LNCAP (cell line): ENCODE measurements at regions not wholly inside any gene's neighbourhood (a gene's known extent, or its start where the extent isn't known, plus 50 kb on each side); places are given as distances from the start of the nearest gene placed in this dataset.

Source experiments
- TF ChIP-seq, protein P1 (sequence below): fragments of 450-650 bp; IDR thresholded peaks from 2 replicates; pipeline ENCODE4 v1.5.1; 2017; ENCODE audit warnings: mild to moderate bottlenecking

DNA sequence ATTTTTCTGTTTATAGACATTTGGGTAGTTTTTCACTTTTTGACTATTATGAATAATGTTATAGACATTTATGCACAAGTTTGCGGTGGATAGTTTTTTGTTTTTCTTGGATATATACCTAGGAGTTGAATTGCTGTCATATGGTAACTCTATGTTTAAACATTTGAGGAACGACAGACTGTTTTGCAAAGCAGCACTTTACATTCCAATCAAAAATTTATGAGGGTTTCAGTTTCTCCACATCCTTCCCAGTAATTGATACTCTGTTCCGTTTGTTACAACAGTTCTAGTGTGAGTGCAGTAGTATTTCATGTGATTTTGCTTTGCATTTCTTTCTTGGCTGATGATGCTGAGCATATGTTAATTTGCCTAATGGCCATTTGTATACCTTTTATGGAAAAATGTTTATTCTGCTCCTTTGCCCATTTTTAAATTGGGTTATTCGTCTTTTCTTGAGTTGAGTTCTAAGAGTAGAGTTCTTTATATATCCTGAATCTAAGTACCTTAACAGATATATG is 617.3 kb upstream of the LRATD1 start:
- TF ChIP-seq, protein P1, sequence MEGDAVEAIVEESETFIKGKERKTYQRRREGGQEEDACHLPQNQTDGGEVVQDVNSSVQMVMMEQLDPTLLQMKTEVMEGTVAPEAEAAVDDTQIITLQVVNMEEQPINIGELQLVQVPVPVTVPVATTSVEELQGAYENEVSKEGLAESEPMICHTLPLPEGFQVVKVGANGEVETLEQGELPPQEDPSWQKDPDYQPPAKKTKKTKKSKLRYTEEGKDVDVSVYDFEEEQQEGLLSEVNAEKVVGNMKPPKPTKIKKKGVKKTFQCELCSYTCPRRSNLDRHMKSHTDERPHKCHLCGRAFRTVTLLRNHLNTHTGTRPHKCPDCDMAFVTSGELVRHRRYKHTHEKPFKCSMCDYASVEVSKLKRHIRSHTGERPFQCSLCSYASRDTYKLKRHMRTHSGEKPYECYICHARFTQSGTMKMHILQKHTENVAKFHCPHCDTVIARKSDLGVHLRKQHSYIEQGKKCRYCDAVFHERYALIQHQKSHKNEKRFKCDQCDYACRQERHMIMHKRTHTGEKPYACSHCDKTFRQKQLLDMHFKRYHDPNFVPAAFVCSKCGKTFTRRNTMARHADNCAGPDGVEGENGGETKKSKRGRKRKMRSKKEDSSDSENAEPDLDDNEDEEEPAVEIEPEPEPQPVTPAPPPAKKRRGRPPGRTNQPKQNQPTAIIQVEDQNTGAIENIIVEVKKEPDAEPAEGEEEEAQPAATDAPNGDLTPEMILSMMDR, result no peak

DNA sequence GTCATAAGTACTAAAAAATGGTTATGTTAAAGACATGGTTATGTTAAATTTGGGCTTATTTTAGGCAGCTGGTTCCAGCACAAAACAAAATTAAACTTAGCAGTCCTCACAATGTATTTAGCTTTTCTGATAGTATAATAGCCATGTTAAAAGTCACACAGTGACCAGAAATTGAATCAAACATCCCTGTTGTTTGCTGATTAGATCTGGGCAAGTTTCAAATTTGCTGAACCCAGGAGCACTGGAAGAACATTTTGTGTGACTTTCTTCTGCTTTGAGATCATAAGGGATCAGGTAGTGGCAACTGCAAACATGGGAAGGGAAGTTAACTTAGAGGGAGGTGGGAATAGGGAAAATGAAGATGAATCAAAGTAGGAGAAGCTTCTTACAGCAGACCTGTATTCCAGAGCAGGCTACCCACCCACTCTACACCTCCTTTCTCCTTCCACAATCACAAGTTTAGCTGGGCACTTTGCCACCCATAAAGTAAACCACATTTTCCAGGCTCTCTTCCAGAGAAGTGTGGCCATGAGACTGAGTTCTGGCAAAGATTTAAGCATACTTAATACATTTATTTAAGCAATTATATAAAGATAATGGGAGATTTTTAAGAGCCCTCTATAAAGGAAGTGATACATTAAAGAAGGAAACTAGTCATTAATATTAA is 616.1 kb upstream of the LRATD1 start:
- TF ChIP-seq, protein P1, result no peak

DNA sequence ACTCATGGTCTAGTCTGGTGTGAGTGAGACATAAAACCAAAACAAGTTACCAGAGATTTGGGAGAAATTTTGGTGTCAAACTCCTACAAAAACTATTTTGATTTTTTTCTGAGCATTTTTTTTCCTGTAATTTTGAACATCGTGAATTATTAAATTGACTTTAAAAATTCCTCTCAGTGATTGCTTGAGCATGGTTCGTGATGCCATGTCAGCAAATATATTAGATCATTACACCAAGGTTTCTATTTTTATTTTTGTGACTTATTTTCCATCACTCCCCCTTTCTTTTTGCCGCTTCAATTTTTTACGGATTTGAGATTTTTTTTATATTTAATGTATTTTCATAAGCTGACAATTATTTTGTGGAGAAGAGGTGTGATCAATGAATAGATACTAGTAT is 613.9 kb upstream of the LRATD1 start:
- TF ChIP-seq, protein P1, result no peak

DNA sequence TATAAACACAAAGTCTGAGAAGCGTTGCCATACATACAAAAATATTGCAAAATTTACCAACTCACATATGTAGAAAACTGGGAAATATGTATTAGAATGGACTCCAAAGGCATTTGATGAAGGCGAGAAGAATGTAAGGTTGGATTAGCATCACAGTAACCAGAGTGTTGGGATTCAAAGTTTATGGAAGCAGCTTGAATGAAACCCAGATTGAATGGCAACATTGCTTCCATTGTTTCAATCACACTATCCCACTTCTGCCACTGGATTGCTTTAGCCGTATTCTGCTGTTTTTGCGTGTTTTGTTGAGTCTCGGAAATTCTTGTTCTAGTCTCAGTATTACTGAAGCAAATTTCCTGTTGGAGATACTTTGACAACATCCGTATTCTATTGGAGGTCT is 609.0 kb upstream of the LRATD1 start:
- TF ChIP-seq, protein P1, result no peak

DNA sequence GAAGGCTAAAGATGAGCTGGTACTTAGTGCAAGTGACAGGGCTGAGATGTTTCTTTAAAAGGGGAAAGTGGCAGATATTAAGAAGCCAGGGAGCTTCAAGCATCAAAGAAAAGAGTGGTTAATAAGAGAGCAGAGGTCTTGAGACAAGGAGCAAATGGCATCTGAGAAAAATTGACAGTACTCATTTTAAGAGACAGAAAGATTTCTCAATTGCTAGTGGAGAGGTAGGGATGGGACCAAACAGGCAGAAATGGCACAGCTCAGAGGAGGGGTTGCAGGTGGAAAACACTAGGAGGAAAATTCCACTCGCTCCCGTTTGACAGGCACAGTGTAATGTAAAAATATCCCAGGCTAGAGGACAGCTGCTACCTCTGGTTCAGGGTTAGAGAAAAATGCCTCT is 593.4 kb upstream of the LRATD1 start:
- TF ChIP-seq, protein P1, result no peak

DNA sequence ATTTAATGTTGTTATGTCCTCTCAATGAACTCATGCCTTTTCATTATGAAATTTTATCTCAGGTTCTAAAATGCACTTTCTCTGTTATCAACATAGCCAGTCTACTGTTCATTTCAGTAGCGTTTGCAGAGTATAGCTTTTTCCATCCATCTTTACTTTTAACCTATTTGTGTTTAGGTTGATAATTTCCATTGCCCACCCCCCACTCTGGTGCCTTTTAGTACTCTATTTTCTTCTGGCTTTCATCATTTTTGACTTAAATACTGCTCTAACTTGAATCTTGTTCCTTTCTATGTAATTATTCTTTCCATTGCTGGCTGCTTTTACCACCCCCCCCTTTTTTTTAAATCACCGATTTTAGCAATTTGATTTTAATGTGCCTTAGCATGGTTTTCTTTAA is 585.0 kb upstream of the LRATD1 start:
- TF ChIP-seq, protein P1, result no peak

DNA sequence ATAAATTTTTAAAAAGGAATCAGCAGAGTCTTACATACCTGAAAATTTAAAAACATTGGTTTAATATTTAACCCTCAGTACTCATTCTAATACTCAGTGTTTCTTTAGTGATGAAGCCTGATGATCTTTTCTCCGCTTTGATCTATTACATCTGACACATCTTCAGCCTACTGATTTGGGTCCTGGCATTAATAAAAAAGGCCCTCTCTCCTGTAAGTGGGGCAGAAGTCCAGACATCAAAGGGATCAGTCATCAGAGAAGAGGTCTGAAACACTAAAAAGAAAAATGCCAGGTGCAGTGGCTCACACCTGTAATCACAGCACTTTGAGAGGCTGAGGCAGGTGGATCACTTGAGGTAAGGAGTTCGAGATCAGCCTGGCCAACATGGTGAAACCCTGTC is 581.1 kb upstream of the LRATD1 start:
- TF ChIP-seq, protein P1, result no peak

DNA sequence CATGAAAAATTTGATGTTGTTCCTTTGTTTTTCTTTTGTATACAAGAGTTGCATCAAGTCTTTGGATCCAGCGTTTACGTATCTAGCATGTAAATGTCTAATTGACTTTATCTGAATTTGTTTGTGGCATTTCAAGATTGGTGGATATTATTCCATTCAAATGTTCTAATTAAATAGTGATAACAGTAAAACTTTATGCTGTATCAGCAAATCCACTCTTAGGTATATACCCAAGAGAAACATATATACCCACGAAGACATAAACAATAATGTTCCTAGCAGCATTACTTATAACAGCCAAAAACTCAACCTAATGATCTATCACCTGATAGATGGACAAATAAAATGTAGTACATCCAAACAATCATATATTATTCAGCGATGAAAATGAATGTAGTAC is 579.4 kb upstream of the LRATD1 start:
- TF ChIP-seq, protein P1, result no peak
